GM12878 (cell line): ENCODE measurements at regions not wholly inside any gene's neighbourhood (a gene's known extent, or its start where the extent isn't known, plus 50 kb on each side); places are given as distances from the start of the nearest gene placed in this dataset.

Source experiments
- ATAC-seq: fragments of 200-7000 bp; cut with Tn5 transposase; 3 replicates; pipeline ENCODE4 v1.9.1; 2020; ENCODE audit warnings: mild to moderate bottlenecking, moderate library complexity
- BruUV-seq: library from RNA; stranded (reverse); fragments of 400-500 nt; replicated peaks from 2 replicates; lab custom pipeline; 2021; lab: Mats Ljungman, UMichigan
- CTCF ChIA-PET: fragments of 300-600 bp; sonication (Branson Sonifier 250); formaldehyde crosslinking; extraction: SDS; loops from one replicate; lab custom pipeline; 2021; ENCODE audit warnings: inconsistent platforms; lab: Yijun Ruan, JAX
- POLR2A ChIA-PET: fragments of 350-600 bp; formaldehyde crosslinking; extraction: SDS; loops from one replicate; lab custom pipeline; 2021; ENCODE audit warnings: inconsistent platforms; lab: Charles Lee
- RAD21 ChIA-PET: fragments of 300-600 bp; sonication (Branson Sonifier 250); formaldehyde crosslinking; loops from one replicate; lab custom pipeline; 2023; ENCODE audit warnings: antibody characterized with exemption; ENCODE audit not compliant: unreplicated experiment; lab: Charles Lee
- SMC1A ChIA-PET: fragments of 300-600 bp; sonication (Branson Sonifier 250); formaldehyde crosslinking; loops from one replicate; lab custom pipeline; 2023; ENCODE audit not compliant: unreplicated experiment, uncharacterized antibody; lab: Charles Lee
- DNase-seq: peaks from one replicate; pipeline ENCODE4 v3.0.0-alpha.2; 2011; ENCODE audit warnings: low read depth, low spot score
- FAIRE-seq: peaks from 3 replicates; lab custom pipeline; 2011; peaks lifted over from hg19 to GRCh38; lab: Jason Lieb, UNC
- H2AFZ ChIP-seq: 2 replicates; pipeline ENCODE4 v1.6.0; 2011; ENCODE audit warnings: low read depth, low read length, control low read depth; ENCODE audit not compliant: control insufficient read depth
- H3K27ac ChIP-seq: 2 replicates; pipeline ENCODE4 v1.5.1; 2011; ENCODE audit warnings: control low read depth; ENCODE audit not compliant: control insufficient read depth, insufficient read depth
- H3K27me3 ChIP-seq, 2 experiments: replicated peaks in 1 of 2; 2 replicates each; pipeline versions ENCODE4 v1.6.0 to v1.6.1; 2011; ENCODE audit warnings: low read length in 1 of 2; ENCODE audit not compliant: control insufficient read depth in 2 of 2, insufficient read depth in 2 of 2
- H3K36me3 ChIP-seq, 2 experiments: 2 replicates each; pipeline ENCODE4 v1.5.1; 2011; ENCODE audit warnings: low read length in 1 of 2; ENCODE audit not compliant: control insufficient read depth in 2 of 2, insufficient read depth in 2 of 2
- H3K4me1 ChIP-seq: 2 replicates; pipeline ENCODE4 v1.6.1; 2011; ENCODE audit warnings: mild to moderate bottlenecking, low read length, moderate library complexity, mixed read lengths; ENCODE audit not compliant: control insufficient read depth, insufficient read depth
- H3K4me2 ChIP-seq: 2 replicates; pipeline ENCODE4 v1.6.0; 2011; ENCODE audit warnings: control low read depth; ENCODE audit not compliant: control insufficient read depth, insufficient read depth
- H3K4me3 ChIP-seq: fragments of 200-600 bp; sonication (generic); 2 replicates; pipeline ENCODE4 v1.5.1; 2016
- H3K79me2 ChIP-seq: 2 replicates; pipeline ENCODE4 v1.6.0; 2011; ENCODE audit warnings: low read length; ENCODE audit not compliant: control insufficient read depth, insufficient read depth
- H3K9ac ChIP-seq: 2 replicates; pipeline ENCODE4 v1.8.0; 2011; ENCODE audit warnings: low read length, control low read depth, mixed read lengths; ENCODE audit not compliant: control insufficient read depth, insufficient read depth
- H3K9me3 ChIP-seq: replicated peaks from 3 replicates; pipeline ENCODE4 v1.5.1; 2011; ENCODE audit warnings: mild to moderate bottlenecking, low read length; ENCODE audit not compliant: control insufficient read depth, insufficient read depth
- H4K20me1 ChIP-seq: 2 replicates; pipeline ENCODE4 v1.6.0; 2011; ENCODE audit not compliant: control insufficient read depth, insufficient read depth
- BHLHE40 ChIP-seq, 2 experiments: fragments of 450-650 bp in 1 of 2; IDR thresholded peaks; 2 replicates each; pipeline ENCODE4 v1.6.1; 2011 to 2017; ENCODE audit warnings: low read depth in 2 of 2, borderline replicate concordance in 1 of 2, improper control_type of control experiment in 1 of 2, low read length in 1 of 2, mild to moderate bottlenecking in 1 of 2
- GABPA ChIP-seq: IDR thresholded peaks from 2 replicates; pipeline ENCODE4 v1.6.1; 2014; ENCODE audit warnings: antibody characterized with exemption, low read depth, mild to moderate bottlenecking, inconsistent platforms
- HDGF ChIP-seq: fragments of 450-650 bp; IDR thresholded peaks from 2 replicates; pipeline ENCODE4 v1.6.1; 2016; ENCODE audit warnings: antibody characterized with exemption
- IRF4 ChIP-seq: IDR thresholded peaks from 2 replicates; pipeline ENCODE4 v1.6.1; 2011; ENCODE audit warnings: low read depth, low read length
- KDM1A ChIP-seq: fragments of 200-600 bp; sonication (generic); IDR thresholded peaks from 2 replicates; pipeline ENCODE4 v1.6.1; 2016; ENCODE audit warnings: borderline replicate concordance
- PAX5 ChIP-seq: IDR thresholded peaks from 2 replicates; pipeline ENCODE4 v1.6.1; 2011; ENCODE audit warnings: low read depth, low read length, borderline replicate concordance
- POU2F2 ChIP-seq: IDR thresholded peaks from 3 replicates; pipeline ENCODE4 v1.6.1; 2011; ENCODE audit warnings: low read depth, mild to moderate bottlenecking, low read length, borderline replicate concordance
- RBBP5 ChIP-seq: fragments of 200-600 bp; sonication (generic); conservative IDR thresholded peaks from 2 replicates; pipeline ENCODE4 v1.6.1; 2016
- SMARCA5 ChIP-seq: fragments of 450-650 bp; IDR thresholded peaks from 2 replicates; pipeline ENCODE4 v1.6.1; 2017; ENCODE audit warnings: mild to moderate bottlenecking
- TAF1 ChIP-seq: IDR thresholded peaks from 2 replicates; pipeline ENCODE4 v1.6.1; 2011; ENCODE audit warnings: mild to moderate bottlenecking, low read depth, low read length, borderline replicate concordance
- TARDBP ChIP-seq: IDR thresholded peaks from 2 replicates; pipeline ENCODE4 v1.6.1; 2016; ENCODE audit warnings: borderline replicate concordance
- YBX1 ChIP-seq: fragments of 450-650 bp; IDR thresholded peaks from 2 replicates; pipeline ENCODE4 v1.6.1; 2016; ENCODE audit warnings: antibody characterized with exemption
- ZNF207 ChIP-seq: fragments of 450-650 bp; IDR thresholded peaks from 2 replicates; pipeline ENCODE4 v1.6.1; 2014; ENCODE audit warnings: antibody characterized with exemption, mild to moderate bottlenecking, borderline replicate concordance
- ZNF24 ChIP-seq: fragments of 450-650 bp; IDR thresholded peaks from 2 replicates; pipeline ENCODE4 v1.6.1; 2017; ENCODE audit warnings: antibody characterized with exemption, mild to moderate bottlenecking
- ZNF384 ChIP-seq: IDR thresholded peaks from 2 replicates; pipeline ENCODE4 v1.6.1; 2012; ENCODE audit warnings: low read depth, mild to moderate bottlenecking, low read length, improper control_type of control experiment, borderline replicate concordance
- ZNF622 ChIP-seq: fragments of 450-650 bp; IDR thresholded peaks from 2 replicates; pipeline ENCODE4 v1.6.1; 2017; ENCODE audit warnings: mild to moderate bottlenecking, inconsistent platforms
- WGBS: methylation state at CpG from one replicate; pipeline ENCODE4 v1.1.6; 2016; ENCODE audit warnings: low lambda C conversion rate; ENCODE audit not compliant: insufficient replicate concordance, insufficient coverage; ENCODE audit errors: missing lambda C conversion rate; 5-methylcytosine and 5-hydroxymethylcytosine counted together
- in situ Hi-C: fragments of 300-500 bp; cut with MboI; formaldehyde crosslinking; loops from 9 replicates; pipeline ENCODE4 v1.14.3; 2018; ENCODE audit warnings: mixed read lengths
- intact Hi-C: fragments of 100-400 bp; cut with micrococcal nuclease; formaldehyde crosslinking; loops from one replicate; pipeline ENCODE4 v1.14.2; 2022; ENCODE audit not compliant: unreplicated experiment
- TF ChIP-seq, protein P1 (sequence below): IDR thresholded peaks from 2 replicates; pipeline ENCODE4 v1.6.1; 2012; ENCODE audit warnings: low read length, inconsistent platforms
- TF ChIP-seq, protein P2 (sequence below): fragments of 450-650 bp; IDR thresholded peaks from 2 replicates; pipeline ENCODE4 v1.6.1; 2016; ENCODE audit warnings: mild to moderate bottlenecking

DNA sequence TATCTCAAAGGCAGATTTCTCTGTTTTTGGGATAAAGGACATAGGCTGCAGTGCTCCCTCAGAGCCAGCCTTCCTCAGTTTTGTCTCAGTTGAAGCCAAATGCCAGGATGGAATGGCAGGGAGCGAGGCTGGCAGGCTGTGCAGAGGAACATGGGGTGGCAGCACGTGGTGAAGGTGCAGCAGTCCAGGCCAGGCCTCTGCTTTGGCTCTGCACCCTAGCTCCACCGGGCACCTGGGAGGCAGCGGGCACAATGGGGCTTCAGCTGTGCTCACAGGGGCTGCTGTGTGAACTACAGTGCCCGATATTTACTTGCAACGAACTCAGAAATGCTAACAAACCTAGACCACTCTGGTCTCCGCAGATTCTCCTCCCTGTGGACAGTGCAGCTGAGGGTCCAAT lies 319.6 kb downstream of the ZNF326 start:
- H3K36me3 ChIP-seq: no peaks in the 10 kb centered on the region
- no peak overlapping the region for H3K4me2 ChIP-seq
- H3K4me3 ChIP-seq: no peak overlapping the region
- FAIRE-seq (no peak), ATAC-seq (no peak), DNase-seq (no peak)
- CTCF ChIA-PET: interaction anchor here (1.4 kb wide), 1 partner anchor 12 kb away, joined by 3 read pairs; no protein-coding TSS in a partner anchor
- RAD21 ChIA-PET: no interaction called here
- H4K20me1 ChIP-seq: no peaks in the 10 kb centered on the region
- H2AFZ ChIP-seq: no peak overlapping the region
- SMC1A ChIA-PET: interaction anchor here (1.1 kb wide), 1 partner anchor 10 kb away, joined by 5 read pairs; no protein-coding TSS in a partner anchor
- BruUV-seq: no TSS peak
- no peak overlapping the region for H3K27ac ChIP-seq
- no peaks in the 10 kb centered on the region for H3K9me3 ChIP-seq
- whole genome bisulfite sequencing: 32% methylated on average over 7 of the region's 7 CpGs
- intact Hi-C loops: no loop called here
- no peaks in the 10 kb centered on the region for H3K79me2 ChIP-seq
- POLR2A ChIA-PET: interaction anchor here (0.6 kb wide), 1 partner anchor 232 kb away, joined by 3 read pairs; no protein-coding TSS in a partner anchor
- H3K9ac ChIP-seq: no peak overlapping the region
- TF ChIP-seq, protein P1, sequence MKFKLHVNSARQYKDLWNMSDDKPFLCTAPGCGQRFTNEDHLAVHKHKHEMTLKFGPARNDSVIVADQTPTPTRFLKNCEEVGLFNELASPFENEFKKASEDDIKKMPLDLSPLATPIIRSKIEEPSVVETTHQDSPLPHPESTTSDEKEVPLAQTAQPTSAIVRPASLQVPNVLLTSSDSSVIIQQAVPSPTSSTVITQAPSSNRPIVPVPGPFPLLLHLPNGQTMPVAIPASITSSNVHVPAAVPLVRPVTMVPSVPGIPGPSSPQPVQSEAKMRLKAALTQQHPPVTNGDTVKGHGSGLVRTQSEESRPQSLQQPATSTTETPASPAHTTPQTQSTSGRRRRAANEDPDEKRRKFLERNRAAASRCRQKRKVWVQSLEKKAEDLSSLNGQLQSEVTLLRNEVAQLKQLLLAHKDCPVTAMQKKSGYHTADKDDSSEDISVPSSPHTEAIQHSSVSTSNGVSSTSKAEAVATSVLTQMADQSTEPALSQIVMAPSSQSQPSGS: no peak
- no peak for TF ChIP-seq PAX5
- TF ChIP-seq, all 136 proteins: peak for 0
- H3K27me3 ChIP-seq: no peaks in the 10 kb centered on the region
- in situ Hi-C loops: no loop called here
- no peaks in the 10 kb centered on the region for H3K4me1 ChIP-seq

DNA sequence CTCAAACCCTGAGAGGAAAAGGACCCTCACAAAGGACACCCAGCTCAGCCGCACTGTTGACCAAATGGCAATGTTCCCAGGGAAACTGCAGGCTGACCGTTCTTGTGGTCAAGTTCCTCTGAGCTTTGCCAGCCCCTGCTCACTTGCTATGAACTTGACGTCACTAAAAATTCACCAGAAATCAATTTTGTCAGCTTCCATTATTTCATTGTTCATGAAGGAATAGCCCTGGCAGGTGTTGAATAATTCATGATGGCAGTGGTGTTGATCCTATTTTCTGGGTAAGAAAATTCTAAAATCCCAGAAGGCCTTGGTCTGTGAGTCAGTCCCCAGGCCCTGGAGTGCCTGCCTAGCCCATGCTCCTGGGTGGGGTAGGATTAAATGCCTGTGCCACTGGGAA lies 318.9 kb downstream of the ZNF326 start:
- H3K9me3 ChIP-seq: no peaks in the 10 kb centered on the region
- H3K27me3 ChIP-seq: no peaks in the 10 kb centered on the region
- H3K4me2 ChIP-seq: no peak overlapping the region
- H3K9ac ChIP-seq: no peak overlapping the region
- H3K4me3 ChIP-seq: no peak overlapping the region
- ChIA-PET CTCF (interaction anchor here (1.1 to 1.4 kb wide), 2 partner anchors 13 to 185 kb away, joined by 3 to 4 read pairs; no protein-coding TSS in a partner anchor), RAD21 (no interaction called here), SMC1A (interaction anchor here (1.6 kb wide), 1 partner anchor 7 kb away, joined by 4 read pairs; no protein-coding TSS in a partner anchor), POLR2A (no interaction called here)
- intact Hi-C loops: no loop called here
- ATAC-seq (no peak), DNase-seq (no peak), FAIRE-seq (no peak)
- no TSS peak for BruUV-seq
- H3K27ac ChIP-seq: no peak overlapping the region
- no peaks in the 10 kb centered on the region for H4K20me1 ChIP-seq
- in situ Hi-C loops: no loop called here
- no peaks in the 10 kb centered on the region for H3K4me1 ChIP-seq
- H2AFZ ChIP-seq: no peak overlapping the region
- H3K36me3 ChIP-seq: no peaks in the 10 kb centered on the region
- H3K79me2 ChIP-seq: no peaks in the 10 kb centered on the region
- 21% methylated on average over 3 of the region's 3 CpGs for WGBS
- TF ChIP-seq TARDBP (no peak), PAX5 (no peak), BHLHE40 (IDR thresholded peaks at IDR 0.05; ENCODE audit: borderline replicate concordance in 1 of 2, low read depth in 2 of 2, low read length in 1 of 2) (no peak), RBBP5 (no peak), ZNF207 (no peak), TAF1 (no peak), ZNF24 (no peak), GABPA (no peak), YBX1 (no peak), ZNF622 (no peak), HDGF (no peak), KDM1A (no peak), IRF4 (no peak), SMARCA5 (no peak), ZNF384 (no peak), POU2F2 (no peak)
- TF ChIP-seq, protein P2, sequence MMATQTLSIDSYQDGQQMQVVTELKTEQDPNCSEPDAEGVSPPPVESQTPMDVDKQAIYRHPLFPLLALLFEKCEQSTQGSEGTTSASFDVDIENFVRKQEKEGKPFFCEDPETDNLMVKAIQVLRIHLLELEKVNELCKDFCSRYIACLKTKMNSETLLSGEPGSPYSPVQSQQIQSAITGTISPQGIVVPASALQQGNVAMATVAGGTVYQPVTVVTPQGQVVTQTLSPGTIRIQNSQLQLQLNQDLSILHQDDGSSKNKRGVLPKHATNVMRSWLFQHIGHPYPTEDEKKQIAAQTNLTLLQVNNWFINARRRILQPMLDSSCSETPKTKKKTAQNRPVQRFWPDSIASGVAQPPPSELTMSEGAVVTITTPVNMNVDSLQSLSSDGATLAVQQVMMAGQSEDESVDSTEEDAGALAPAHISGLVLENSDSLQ: no peak
